RWPE2 (cell line): ENCODE measurements at regions not wholly inside any gene's neighbourhood (a gene's known extent, or its start where the extent isn't known, plus 50 kb on each side); places are given as distances from the start of the nearest gene placed in this dataset.

Source experiments
- ATAC-seq: fragments of 200-7000 bp; cut with Tn5 transposase; 3 replicates; pipeline ENCODE4 v1.9.1; 2021; ENCODE audit warnings: low read depth
- DNase-seq: peaks from one replicate; pipeline ENCODE4 v3.0.0-alpha.2; 2020; ENCODE audit warnings: low spot score
- H3K27ac ChIP-seq: fragments of 450-650 bp; 2 replicates; pipeline ENCODE4 v1.5.1; 2017; ENCODE audit warnings: mild to moderate bottlenecking; ENCODE audit not compliant: poor library complexity, severe bottlenecking
- H3K27me3 ChIP-seq: fragments of 250-450 bp; sonication (Bioruptor Pico); 2 replicates; pipeline ENCODE4 v1.5.1; 2021; ENCODE audit warnings: mild to moderate bottlenecking, moderate library complexity; ENCODE audit not compliant: insufficient read depth, poor library complexity, severe bottlenecking
- H3K36me3 ChIP-seq: fragments of 250-450 bp; sonication (Bioruptor Pico); 2 replicates; pipeline ENCODE4 v1.5.1; 2020; ENCODE audit warnings: low read depth, mild to moderate bottlenecking, moderate library complexity
- H3K4me1 ChIP-seq: fragments of 250-450 bp; sonication (Bioruptor Pico); 2 replicates; pipeline ENCODE4 v1.5.1; 2021; ENCODE audit warnings: mild to moderate bottlenecking, moderate library complexity; ENCODE audit not compliant: insufficient read depth, poor library complexity, severe bottlenecking
- H3K4me3 ChIP-seq: fragments of 250-450 bp; sonication (Bioruptor Pico); 2 replicates; pipeline ENCODE4 v1.5.1; 2021; ENCODE audit warnings: mild to moderate bottlenecking, moderate library complexity; ENCODE audit not compliant: severe bottlenecking
- H3K9me3 ChIP-seq: fragments of 250-450 bp; sonication (Bioruptor Pico); 2 replicates; pipeline ENCODE4 v1.5.1; 2021; ENCODE audit warnings: mild to moderate bottlenecking, moderate library complexity; ENCODE audit not compliant: severe bottlenecking
- TF ChIP-seq, protein P1 (sequence below): fragments of 450-650 bp; IDR thresholded peaks from one replicate; pipeline ENCODE4 v1.5.1; 2017; ENCODE audit warnings: mild to moderate bottlenecking, moderate library complexity; ENCODE audit not compliant: poor library complexity, severe bottlenecking

DNA sequence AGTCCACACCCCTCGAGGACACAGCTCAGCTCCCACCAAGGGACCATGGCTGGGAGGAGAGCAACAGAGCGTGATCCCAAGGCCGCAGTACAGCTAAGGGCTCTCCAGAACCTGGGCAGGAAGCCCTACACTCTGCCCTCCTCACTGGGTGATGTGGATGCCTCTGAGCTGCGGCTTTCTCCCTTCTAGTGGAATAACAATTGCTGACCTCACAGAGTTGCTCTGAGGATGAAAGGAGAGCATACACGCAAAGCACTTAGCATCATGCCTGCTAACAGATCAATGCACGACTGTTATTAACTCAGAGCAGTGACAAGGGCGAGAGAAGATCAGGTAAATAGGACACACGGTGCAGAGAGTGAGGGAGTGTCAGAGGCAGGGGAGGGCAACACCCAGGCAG is 74.2 kb downstream of the ZFP36L2 start:
- H3K4me1 ChIP-seq, result peaks cover 22% of the 10 kb centered on the region
- no peaks in the 10 kb centered on the region for H3K36me3 ChIP-seq
- DNase-seq (no peak), ATAC-seq (no peak)
- H3K27me3 ChIP-seq, result no peaks in the 10 kb centered on the region
- no peaks in the 10 kb centered on the region for H3K9me3 ChIP-seq
- H3K4me3 ChIP-seq, result no peak overlapping the region
- peak overlapping the region; percentile 26 for H3K27ac ChIP-seq
- TF ChIP-seq, protein P1, sequence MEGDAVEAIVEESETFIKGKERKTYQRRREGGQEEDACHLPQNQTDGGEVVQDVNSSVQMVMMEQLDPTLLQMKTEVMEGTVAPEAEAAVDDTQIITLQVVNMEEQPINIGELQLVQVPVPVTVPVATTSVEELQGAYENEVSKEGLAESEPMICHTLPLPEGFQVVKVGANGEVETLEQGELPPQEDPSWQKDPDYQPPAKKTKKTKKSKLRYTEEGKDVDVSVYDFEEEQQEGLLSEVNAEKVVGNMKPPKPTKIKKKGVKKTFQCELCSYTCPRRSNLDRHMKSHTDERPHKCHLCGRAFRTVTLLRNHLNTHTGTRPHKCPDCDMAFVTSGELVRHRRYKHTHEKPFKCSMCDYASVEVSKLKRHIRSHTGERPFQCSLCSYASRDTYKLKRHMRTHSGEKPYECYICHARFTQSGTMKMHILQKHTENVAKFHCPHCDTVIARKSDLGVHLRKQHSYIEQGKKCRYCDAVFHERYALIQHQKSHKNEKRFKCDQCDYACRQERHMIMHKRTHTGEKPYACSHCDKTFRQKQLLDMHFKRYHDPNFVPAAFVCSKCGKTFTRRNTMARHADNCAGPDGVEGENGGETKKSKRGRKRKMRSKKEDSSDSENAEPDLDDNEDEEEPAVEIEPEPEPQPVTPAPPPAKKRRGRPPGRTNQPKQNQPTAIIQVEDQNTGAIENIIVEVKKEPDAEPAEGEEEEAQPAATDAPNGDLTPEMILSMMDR, result no peak

DNA sequence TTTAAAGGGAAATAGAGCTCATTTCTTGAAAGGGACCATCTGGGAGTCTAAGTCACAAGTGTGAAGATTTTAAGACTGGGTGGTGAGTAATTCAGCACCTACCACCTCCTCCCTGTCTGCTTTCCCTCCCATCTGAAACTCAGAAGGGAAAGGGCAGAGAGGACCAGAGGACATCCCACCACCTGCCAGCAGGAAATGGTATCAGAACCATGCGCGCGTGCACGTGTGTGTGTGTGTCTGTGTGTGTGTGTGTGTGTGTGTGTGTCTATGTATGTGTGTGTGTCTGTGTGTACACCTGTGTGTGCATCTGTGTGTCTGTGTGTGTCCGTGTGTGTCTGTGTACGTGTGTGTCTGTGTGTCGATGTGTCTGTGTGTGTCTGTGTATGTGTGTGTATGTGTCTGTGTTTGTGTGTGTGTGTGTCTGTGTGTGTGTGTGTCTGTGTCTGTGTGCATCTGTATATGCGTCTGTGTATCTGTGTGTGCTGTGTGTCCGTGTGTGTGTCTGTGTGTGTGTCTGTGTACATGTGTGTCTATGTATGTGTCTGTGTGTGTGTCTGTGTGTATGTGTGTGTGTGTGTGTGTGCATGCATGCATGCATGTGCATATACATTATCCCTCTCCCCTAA is 76.8 kb downstream of the ZFP36L2 start:
- DNase-seq (no peak), ATAC-seq (no peak)
- Histone ChIP-seq H3K9me3 (no peaks in the 10 kb centered on the region), H3K27me3 (no peaks in the 10 kb centered on the region), H3K4me3 (no peak overlapping the region), H3K36me3 (no peaks in the 10 kb centered on the region), H3K27ac (no peak overlapping the region), H3K4me1 (peaks cover 17% of the 10 kb centered on the region)
- TF ChIP-seq, protein P1, result no peak

DNA sequence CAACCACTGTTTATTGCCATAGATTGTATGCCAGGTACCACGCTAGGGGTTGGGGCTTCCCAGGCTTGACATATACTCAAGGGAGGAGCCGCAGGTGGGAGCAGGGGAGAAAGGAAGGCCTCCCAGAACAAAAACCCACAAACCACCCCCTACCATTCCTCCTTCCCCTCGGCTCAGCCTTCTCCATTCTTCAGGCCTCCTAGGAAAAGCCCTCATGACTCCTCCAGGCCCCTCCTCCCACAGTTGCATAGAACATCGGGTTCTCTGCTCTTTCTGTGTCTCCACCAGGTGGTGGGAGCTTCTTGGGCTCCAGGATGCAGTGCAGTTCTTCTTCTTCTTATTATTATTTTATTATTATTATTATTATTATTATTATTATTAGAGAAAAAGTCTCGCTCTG is 80.3 kb downstream of the ZFP36L2 start:
- DNase-seq, result no peak
- Histone ChIP-seq H3K9me3 (no peaks in the 10 kb centered on the region), H3K4me3 (no peak overlapping the region), H3K27ac (no peak overlapping the region), H3K4me1 (peaks cover 6% of the 10 kb centered on the region), H3K36me3 (no peaks in the 10 kb centered on the region), H3K27me3 (no peaks in the 10 kb centered on the region)
- TF ChIP-seq, protein P1, result no peak
- 0 out of 3 replicates have a peak, but pooled peaks have one; percentile 40 for ATAC-seq

DNA sequence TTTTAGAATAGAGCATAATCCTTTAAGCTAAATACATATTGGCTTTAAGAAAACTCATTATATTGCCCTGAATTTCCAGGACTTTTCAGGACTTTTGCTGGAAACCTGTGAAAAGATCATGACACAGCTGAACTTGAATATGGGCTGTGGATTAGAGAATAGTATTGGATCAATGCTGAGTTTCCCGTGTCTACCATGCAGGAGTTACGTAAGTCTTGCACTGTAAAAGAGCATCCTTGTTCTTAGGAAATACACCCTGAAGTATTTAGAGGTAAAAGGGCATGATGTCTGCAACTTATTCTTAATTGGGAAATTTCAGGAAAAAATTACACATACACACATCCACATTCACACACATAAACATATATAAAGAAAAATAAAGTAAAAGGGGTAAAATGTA is 82.1 kb downstream of the ZFP36L2 start:
- H3K27me3 ChIP-seq, result no peaks in the 10 kb centered on the region
- ATAC-seq, result no peak
- TF ChIP-seq, protein P1, result no peak
- DNase-seq, result no peak
- no peak overlapping the region for H3K4me3 ChIP-seq
- H3K4me1 ChIP-seq, result peaks cover 6% of the 10 kb centered on the region
- H3K36me3 ChIP-seq, result no peaks in the 10 kb centered on the region
- no peaks in the 10 kb centered on the region for H3K9me3 ChIP-seq
- H3K27ac ChIP-seq, result no peak overlapping the region

DNA sequence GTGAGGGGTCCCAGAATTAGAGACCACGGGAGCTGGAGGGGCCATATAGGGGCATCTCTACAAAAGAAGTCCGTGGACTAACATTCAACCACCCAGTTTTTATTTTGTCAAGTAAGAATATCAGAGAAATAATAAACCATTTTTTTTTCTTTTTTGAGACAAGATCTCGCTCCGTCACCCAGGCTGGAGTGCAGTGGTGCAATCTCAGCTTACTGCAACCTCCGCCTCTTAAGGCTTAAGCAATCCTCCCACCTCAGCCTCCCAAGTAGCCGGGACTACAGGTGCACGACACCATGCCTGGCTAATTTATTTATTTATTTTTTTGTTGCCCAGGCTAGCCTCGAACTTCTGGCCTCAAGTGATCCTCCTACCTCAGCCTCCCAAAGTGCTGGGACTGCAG is 82.7 kb downstream of the ZFP36L2 start:
- Histone ChIP-seq H3K4me3 (no peak overlapping the region), H3K4me1 (peaks cover 6% of the 10 kb centered on the region), H3K9me3 (no peaks in the 10 kb centered on the region), H3K27ac (no peak overlapping the region), H3K27me3 (no peaks in the 10 kb centered on the region), H3K36me3 (no peaks in the 10 kb centered on the region)
- DNase-seq, result no peak
- TF ChIP-seq, protein P1, result no peak
- ATAC-seq, result no peak
